H9 (cell line): ENCODE measurements at regions not wholly inside any gene's neighbourhood (a gene's known extent, or its start where the extent isn't known, plus 50 kb on each side); places are given as distances from the start of the nearest gene placed in this dataset.

Experiments used
- DNase-seq: peaks from one replicate; pipeline ENCODE4 v3.0.0-alpha.2; 2017
- H2AFZ ChIP-seq: one replicate; pipeline ENCODE4 v1.6.1; 2013; ENCODE audit warnings: mild to moderate bottlenecking, low read length, control low read depth, moderate library complexity
- H2AK5ac ChIP-seq: 2 replicates; pipeline ENCODE4 v1.6.1; 2013; ENCODE audit warnings: low read length, control low read depth, mixed read lengths; ENCODE audit not compliant: insufficient read length
- H2BK120ac ChIP-seq: one replicate; pipeline ENCODE4 v1.6.1; 2013; ENCODE audit warnings: low read depth, mild to moderate bottlenecking, low read length, control low read depth, inconsistent platforms; ENCODE audit not compliant: poor library complexity, severe bottlenecking
- H2BK12ac ChIP-seq: 2 replicates; pipeline ENCODE4 v1.6.1; 2013; ENCODE audit warnings: low read length, control low read depth, mixed read lengths, low read depth; ENCODE audit not compliant: insufficient read length
- H2BK15ac ChIP-seq: 2 replicates; pipeline ENCODE4 v1.6.1; 2013; ENCODE audit warnings: low read depth, low read length, control low read depth
- H2BK20ac ChIP-seq: one replicate; pipeline ENCODE4 v1.6.1; 2013; ENCODE audit warnings: low read depth, mild to moderate bottlenecking, low read length, control low read depth, inconsistent platforms; ENCODE audit not compliant: poor library complexity, severe bottlenecking
- H2BK5ac ChIP-seq: 2 replicates; pipeline ENCODE4 v1.6.1; 2013; ENCODE audit warnings: low read length, control low read depth, mixed read lengths; ENCODE audit not compliant: insufficient read length
- H3K14ac ChIP-seq: 2 replicates; pipeline ENCODE4 v1.6.1; 2013; ENCODE audit warnings: low read length, control low read depth; ENCODE audit not compliant: insufficient read depth
- H3K18ac ChIP-seq: 2 replicates; pipeline ENCODE4 v1.6.1; 2013; ENCODE audit warnings: low read depth, mild to moderate bottlenecking, mixed read lengths, low read length, control low read depth; ENCODE audit not compliant: insufficient read length
- H3K23ac ChIP-seq: 2 replicates; pipeline ENCODE4 v1.6.1; 2013; ENCODE audit warnings: low read length, control low read depth, mixed read lengths, low read depth; ENCODE audit not compliant: insufficient read length
- H3K23me2 ChIP-seq: 2 replicates; pipeline ENCODE4 v1.6.1; 2013; ENCODE audit warnings: low read depth, mild to moderate bottlenecking, mixed read lengths, low read length, control low read depth; ENCODE audit not compliant: insufficient read length, poor library complexity, severe bottlenecking
- H3K27ac ChIP-seq: 2 replicates; pipeline ENCODE4 v1.5.1; 2013; ENCODE audit warnings: low read length, control low read depth, mixed read lengths, low read depth; ENCODE audit not compliant: insufficient read length
- H3K27me3 ChIP-seq: 2 replicates; pipeline ENCODE4 v1.6.1; 2013; ENCODE audit warnings: low read length, control low read depth, inconsistent platforms; ENCODE audit not compliant: insufficient read depth
- H3K4ac ChIP-seq: 2 replicates; pipeline ENCODE4 v1.6.1; 2013; ENCODE audit warnings: low read depth, mild to moderate bottlenecking, control low read depth, inconsistent platforms, low read length, moderate library complexity
- H3K4me1 ChIP-seq: 2 replicates; pipeline ENCODE4 v1.6.1; 2013; ENCODE audit warnings: low read length, control low read depth, inconsistent platforms; ENCODE audit not compliant: insufficient read depth
- H3K4me2 ChIP-seq: 2 replicates; pipeline ENCODE4 v1.6.1; 2013; ENCODE audit warnings: low read length, control low read depth, mixed read lengths; ENCODE audit not compliant: insufficient read length, insufficient read depth
- H3K56ac ChIP-seq: 2 replicates; pipeline ENCODE4 v1.6.1; 2013; ENCODE audit warnings: low read depth, mild to moderate bottlenecking, mixed read lengths, low read length, control low read depth; ENCODE audit not compliant: insufficient read length
- H3K79me1 ChIP-seq: 2 replicates; pipeline ENCODE4 v1.6.1; 2013; ENCODE audit warnings: low read depth, mild to moderate bottlenecking, moderate library complexity, low read length, control low read depth, inconsistent platforms; ENCODE audit not compliant: insufficient read depth, poor library complexity, severe bottlenecking
- H3K79me2 ChIP-seq: 2 replicates; pipeline ENCODE4 v1.6.1; 2013; ENCODE audit warnings: low read length, control low read depth, inconsistent platforms; ENCODE audit not compliant: insufficient read depth
- H3K9ac ChIP-seq: 2 replicates; pipeline ENCODE4 v1.6.1; 2013; ENCODE audit warnings: low read length, control low read depth, mixed read lengths; ENCODE audit not compliant: insufficient read length; ENCODE audit errors: extremely low read depth
- H3K9me3 ChIP-seq: one replicate; pipeline ENCODE4 v1.6.1; 2013; ENCODE audit warnings: low read depth, low read length, inconsistent platforms; ENCODE audit not compliant: control insufficient read depth
- H3T11ph ChIP-seq: one replicate; pipeline ENCODE4 v1.6.1; 2013; ENCODE audit warnings: mild to moderate bottlenecking, low read length, control low read depth, inconsistent platforms
- H4K20me1 ChIP-seq: one replicate; pipeline ENCODE4 v1.6.1; 2013; ENCODE audit not compliant: control insufficient read depth, insufficient read length, insufficient read depth
- H4K5ac ChIP-seq: 2 replicates; pipeline ENCODE4 v1.6.1; 2013; ENCODE audit warnings: low read depth, mild to moderate bottlenecking, mixed read lengths, low read length, control low read depth; ENCODE audit not compliant: insufficient read length
- H4K8ac ChIP-seq: replicated peaks from 2 replicates; pipeline ENCODE4 v1.6.1; 2013; ENCODE audit warnings: low read length, control low read depth, mixed read lengths, low read depth; ENCODE audit not compliant: insufficient read length
- H4K91ac ChIP-seq: 2 replicates; pipeline ENCODE4 v1.6.1; 2013; ENCODE audit warnings: low read depth, mild to moderate bottlenecking, moderate library complexity, mixed read lengths, low read length, control low read depth; ENCODE audit not compliant: insufficient read length
- H3K27ac Mint-ChIP-seq, 3 experiments: 2 replicates in 2 of 3; 3 replicates in 1 of 3; pipeline ENCODE4 v1.8.0; 2020 to 2021; ENCODE audit warnings: mixed read lengths in 3 of 3, mild to moderate bottlenecking in 1 of 3, moderate library complexity in 1 of 3
- H3K27me3 Mint-ChIP-seq: 2 replicates; pipeline ENCODE4 v1.8.0; 2021; ENCODE audit warnings: low read depth, mild to moderate bottlenecking, moderate library complexity, mixed read lengths
- H3K36me3 Mint-ChIP-seq, 3 experiments: 2 replicates in 2 of 3; 3 replicates in 1 of 3; pipeline ENCODE4 v1.8.0; 2020 to 2021; ENCODE audit warnings: low read depth in 3 of 3, mixed read lengths in 3 of 3; ENCODE audit not compliant: insufficient read depth in 1 of 3
- H3K4me1 Mint-ChIP-seq, 2 experiments: 2 replicates each; pipeline ENCODE4 v1.8.0; 2020; ENCODE audit warnings: mixed read lengths in 2 of 2
- H3K4me3 Mint-ChIP-seq, 2 experiments: 2 replicates in 1 of 2; 3 replicates in 1 of 2; pipeline ENCODE4 v1.8.0; 2020 to 2021; ENCODE audit warnings: mild to moderate bottlenecking in 2 of 2, mixed read lengths in 2 of 2, moderate library complexity in 1 of 2
- H3K9me3 Mint-ChIP-seq, 2 experiments: 2 replicates in 1 of 2; 3 replicates in 1 of 2; pipeline ENCODE4 v1.8.0; 2020; ENCODE audit warnings: mild to moderate bottlenecking in 2 of 2, mixed read lengths in 2 of 2, moderate library complexity in 1 of 2
- CTCF ChIP-seq: fragments of 200-600 bp; sonication (generic); conservative IDR thresholded peaks from 3 replicates; pipeline ENCODE4 v1.8.0; 2021; ENCODE audit warnings: antibody characterized with exemption, mild to moderate bottlenecking
- WGBS: extraction: QIAGEN DNeasy Blood & Tissue Kit; methylation state at CpG from one replicate; pipeline ENCODE4 v1.1.7; 2013; ENCODE audit warnings: missing lambda C conversion rate, low lambda C conversion rate, mixed read lengths; ENCODE audit not compliant: insufficient read length; ENCODE audit errors: extremely low coverage; 5-methylcytosine and 5-hydroxymethylcytosine counted together

- no peak overlapping the region for H2BK15ac ChIP-seq
- no peak overlapping the region for H2AK5ac ChIP-seq
- no peak overlapping the region for H3K23ac ChIP-seq
- Mint-ChIP-seq H3K4me3 (no peak overlapping the region), H3K4me1 (no peaks in the 10 kb centered on the region), H3K36me3 (no peaks in the 10 kb centered on the region; a peak in 1 of 7 replicates), H3K27me3 (no peaks in the 10 kb centered on the region; the same call in 1 of the 2 replicates), H3K27ac (no peak overlapping the region), H3K9me3 (peaks cover 0 to 3% of the 10 kb centered on the region in 2 experiments; a peak in 1 of 5 replicates)
- H3K56ac ChIP-seq: no peak overlapping the region
- H3K79me2 ChIP-seq: no peaks in the 10 kb centered on the region
- H3K27ac ChIP-seq: no peak overlapping the region
- no peak overlapping the region for H3K18ac ChIP-seq
- no peaks in the 10 kb centered on the region for H3K23me2 ChIP-seq
- H4K8ac ChIP-seq: no peak overlapping the region
- H4K91ac ChIP-seq: no peak overlapping the region
- H3T11ph ChIP-seq: no peak overlapping the region
- H3K4me2 ChIP-seq: no peak overlapping the region
- H3K79me1 ChIP-seq: no peaks in the 10 kb centered on the region
- no peak overlapping the region for H4K5ac ChIP-seq
- H2BK20ac ChIP-seq: no peak overlapping the region
- H4K20me1 ChIP-seq: no peaks in the 10 kb centered on the region
- no peak overlapping the region for H3K4ac ChIP-seq
- H2AFZ ChIP-seq: no peak overlapping the region
- TF ChIP-seq CTCF: no peak
- DNase-seq: no peak
- H2BK5ac ChIP-seq: no peak overlapping the region
- H3K14ac ChIP-seq: no peak overlapping the region
- no peak overlapping the region for H2BK120ac ChIP-seq
- H3K4me1 ChIP-seq: no peaks in the 10 kb centered on the region
- no peaks in the 10 kb centered on the region for H3K9me3 ChIP-seq
- WGBS: no CpG with 5 or more reads among the region's 2 CpGs
- no peak overlapping the region for H2BK12ac ChIP-seq
- H3K9ac ChIP-seq: no peak overlapping the region
- no peaks in the 10 kb centered on the region for H3K27me3 ChIP-seq
These were observed 564.8 kb upstream of the CLINT1 start for GRCh38 chr5:158423623-158424200.
